Cerebellar nuclear complex (tissue), 1 donor: ENCODE measurements at regions not wholly inside any gene's neighbourhood (a gene's known extent, or its start where the extent isn't known, plus 50 kb on each side); places are given as distances from the start of the nearest gene placed in this dataset.

ENCODE experiments used
- DNase-seq, 2 experiments: peaks; one replicate each; lab custom pipeline; 2025; lab: John Stamatoyannopoulos, UW

- no peak for DNase-seq
Observed at GRCh38 chr5:116847960-116848359, 273.3 kb upstream of the SEMA6A start.

GRCh38 chr5:116844015-116844414, 269.4 kb upstream of the SEMA6A start:
- no peak for DNase-seq

- no peak for DNase-seq
Observed at GRCh38 chr5:116842514-116842961, 267.9 kb upstream of the SEMA6A start.

GRCh38 chr5:116841734-116842133, 267.1 kb upstream of the SEMA6A start:
- no peak for DNase-seq

GRCh38 chr5:116838011-116838536, 263.5 kb upstream of the SEMA6A start:
- DNase-seq, result no peak

- no peak for DNase-seq
Observed at GRCh38 chr5:116834796-116835515, 260.3 kb upstream of the SEMA6A start.

GRCh38 chr5:116830079-116830478, 255.5 kb upstream of the SEMA6A start:
- no peak for DNase-seq

- DNase-seq, result no peak
Observed at GRCh38 chr5:116827078-116827477, 252.5 kb upstream of the SEMA6A start.

GRCh38 chr5:116825486-116825885, 250.9 kb upstream of the SEMA6A start:
- DNase-seq, result no peak

- no peak for DNase-seq
Observed at GRCh38 chr5:116824751-116825438, 250.3 kb upstream of the SEMA6A start.

GRCh38 chr5:116814626-116815385, 240.2 kb upstream of the SEMA6A start:
- DNase-seq, result no peak

GRCh38 chr5:116813906-116814305, 239.3 kb upstream of the SEMA6A start:
- no peak for DNase-seq

GRCh38 chr5:116813356-116813755, 238.7 kb upstream of the SEMA6A start:
- DNase-seq, result no peak

GRCh38 chr5:116810951-116811350, 236.3 kb upstream of the SEMA6A start:
- DNase-seq, result no peak

- no peak for DNase-seq
Observed at GRCh38 chr5:116806836-116807235, 232.2 kb upstream of the SEMA6A start.

GRCh38 chr5:116799401-116799800, 224.8 kb upstream of the SEMA6A start:
- DNase-seq, result no peak

GRCh38 chr5:116795189-116795588, 220.6 kb upstream of the SEMA6A start:
- no peak for DNase-seq

- DNase-seq, result no peak
Observed at GRCh38 chr5:116789522-116789921, 214.9 kb upstream of the SEMA6A start.

GRCh38 chr5:116788851-116789403, 214.3 kb upstream of the SEMA6A start:
- DNase-seq, result peak in 1 of 2 experiments; percentile 14

GRCh38 chr5:116787570-116787969, 212.9 kb upstream of the SEMA6A start:
- DNase-seq, result no peak

GRCh38 chr5:116785106-116785505, 210.5 kb upstream of the SEMA6A start:
- DNase-seq, result no peak

- DNase-seq, result no peak
Observed at GRCh38 chr5:116779846-116780245, 205.2 kb upstream of the SEMA6A start.
